Activated T-cell treated with anti-CD3 and anti-CD28 coated beads for 1 hour (primary cell): ENCODE measurements at regions not wholly inside any gene's neighbourhood (a gene's known extent, or its start where the extent isn't known, plus 50 kb on each side); places are given as distances from the start of the nearest gene placed in this dataset.
"Not testable (repeated sequence)": the region's sequence is repeated elsewhere in the genome, so short reads cannot be mapped to it uniquely, and the experiment has no call there.

Experiments
- DNase-seq: peaks from one replicate; pipeline ENCODE4 v3.0.0-alpha.2; 2020; ENCODE audit warnings: low read depth

- DNase-seq, result no peak
These were observed 1643.1 kb upstream of the CELF4 start for GRCh38 chr18:39208729-39209128.

GRCh38 chr18:39208190-39208589 lies 1642.6 kb upstream of the CELF4 start:
- no peak for DNase-seq

- DNase-seq, result not testable (repeated sequence)
These were observed 1641.0 kb upstream of the CELF4 start for GRCh38 chr18:39206398-39207103.

GRCh38 chr18:39205565-39206195 lies 1640.1 kb upstream of the CELF4 start:
- DNase-seq, result no peak

- DNase-seq, result no peak
These were observed 1634.6 kb upstream of the CELF4 start for GRCh38 chr18:39200153-39200552.

GRCh38 chr18:39199231-39199855 lies 1633.7 kb upstream of the CELF4 start:
- DNase-seq, result no peak

GRCh38 chr18:39198376-39198775 lies 1632.8 kb upstream of the CELF4 start:
- DNase-seq, result no peak

GRCh38 chr18:39191931-39192330 lies 1626.3 kb upstream of the CELF4 start:
- DNase-seq, result no peak

GRCh38 chr18:39191058-39191457 lies 1625.5 kb upstream of the CELF4 start:
- no peak for DNase-seq

- no peak for DNase-seq
These were observed 1624.9 kb upstream of the CELF4 start for GRCh38 chr18:39190508-39190907.

- DNase-seq, result no peak
These were observed 1622.7 kb upstream of the CELF4 start for GRCh38 chr18:39188278-39188677.

- DNase-seq, result no peak
These were observed 1620.4 kb upstream of the CELF4 start for GRCh38 chr18:39186008-39186407.

GRCh38 chr18:39184176-39184575 lies 1618.6 kb upstream of the CELF4 start:
- no peak for DNase-seq

GRCh38 chr18:39178166-39178565 lies 1612.6 kb upstream of the CELF4 start:
- no peak for DNase-seq

- DNase-seq, result no peak
These were observed 1607.3 kb upstream of the CELF4 start for GRCh38 chr18:39172695-39173421.

- DNase-seq, result no peak
These were observed 1603.1 kb upstream of the CELF4 start for GRCh38 chr18:39168723-39169122.

- DNase-seq, result no peak
These were observed 1602.4 kb upstream of the CELF4 start for GRCh38 chr18:39167990-39168389.

GRCh38 chr18:39166776-39167175 lies 1601.2 kb upstream of the CELF4 start:
- no peak for DNase-seq

- no peak for DNase-seq
These were observed 1596.6 kb upstream of the CELF4 start for GRCh38 chr18:39162013-39162827.

GRCh38 chr18:39149211-39149806 lies 1583.7 kb upstream of the CELF4 start:
- DNase-seq, result no peak

- no peak for DNase-seq
These were observed 1568.7 kb upstream of the CELF4 start for GRCh38 chr18:39134255-39134654.
